NCI-H2029 treated with DMSO at 0.1 percent for 48 hours (cell line): ENCODE measurements at regions not wholly inside any gene's neighbourhood (a gene's known extent, or its start where the extent isn't known, plus 50 kb on each side); places are given as distances from the start of the nearest gene placed in this dataset.
"Not testable (repeated sequence)": the region's sequence is repeated elsewhere in the genome, so short reads cannot be mapped to it uniquely, and the experiment has no call there.

ENCODE experiments used
- DNase-seq: peaks from one replicate; lab custom pipeline; 2025; lab: John Stamatoyannopoulos, UW

GRCh38 chr2:137886083-137886831, 78.0 kb upstream of the HNMT start:
- DNase-seq, result no peak

GRCh38 chr2:137888845-137889244, 75.4 kb upstream of the HNMT start:
- DNase-seq, result peak; percentile 19

- DNase-seq, result peak; percentile 72
These were observed 71.5 kb upstream of the HNMT start for GRCh38 chr2:137892739-137893138.

GRCh38 chr2:137893145-137893544, 71.1 kb upstream of the HNMT start:
- DNase-seq, result peak; percentile 72

- no peak for DNase-seq
These were observed 67.8 kb upstream of the HNMT start for GRCh38 chr2:137896467-137896866.

- no peak for DNase-seq
These were observed 67.2 kb upstream of the HNMT start for GRCh38 chr2:137897082-137897481.

- DNase-seq, result no peak
These were observed 63.7 kb upstream of the HNMT start for GRCh38 chr2:137900421-137901141.

- no peak for DNase-seq
These were observed 53.6 kb upstream of the HNMT start for GRCh38 chr2:137910641-137911040.

- DNase-seq, result no peak
These were observed 51.9 kb upstream of the HNMT start for GRCh38 chr2:137912371-137912770.

- no peak for DNase-seq
These were observed 51.1 kb upstream of the HNMT start for GRCh38 chr2:137913169-137913568.

- DNase-seq, result not testable (repeated sequence)
These were observed 50.6 kb upstream of the HNMT start for GRCh38 chr2:137913648-137914047.
